ENCODE measurements at regions not wholly inside any gene's neighbourhood (a gene's known extent, or its start where the extent isn't known, plus 50 kb on each side); places are given as distances from the start of the nearest gene placed in this dataset.

GRCh38 chr2:195356920-195357440 is 300.0 kb upstream of the SLC39A10 start:
- Histone ChIP-seq H3K27ac (no peak overlapping the region), H3K36me3 (no peaks in the 10 kb centered on the region), H3K4me3 (no peak overlapping the region), H3K4me1 (ENCODE audit: control insufficient read depth in 1 of 2, low read depth in 2 of 2) (no peaks in the 10 kb centered on the region), H3K9me3 (no peaks in the 10 kb centered on the region), H3K27me3 (replicated peaks; ENCODE audit: insufficient read depth) (no peaks in the 10 kb centered on the region)
- DNase-seq (ENCODE audit: low spot score) (no peak), ATAC-seq (ENCODE audit: insufficient number of reproducible peaks, low FRiP score, low read depth) (no peak)
- TF ChIP-seq CTCF (IDR thresholded peaks at IDR 0.05): no peak

- ATAC-seq (ENCODE audit: insufficient number of reproducible peaks, low FRiP score, low read depth): no peak
- H3K27ac ChIP-seq: no peak overlapping the region
- no peak overlapping the region for H3K4me3 ChIP-seq
- no peak for TF ChIP-seq CTCF (IDR thresholded peaks at IDR 0.05)
- no peaks in the 10 kb centered on the region for H3K4me1 ChIP-seq (ENCODE audit: control insufficient read depth in 1 of 2, low read depth in 2 of 2)
- H3K36me3 ChIP-seq: no peaks in the 10 kb centered on the region
- no peaks in the 10 kb centered on the region for H3K9me3 ChIP-seq
- H3K27me3 ChIP-seq (replicated peaks; ENCODE audit: insufficient read depth): no peaks in the 10 kb centered on the region
- DNase-seq (ENCODE audit: low spot score): no peak
Observed at GRCh38 chr2:195356026-195356425, 301.0 kb upstream of the SLC39A10 start.

GRCh38 chr2:195352581-195352980 is 304.4 kb upstream of the SLC39A10 start:
- Histone ChIP-seq H3K4me3 (no peak overlapping the region), H3K9me3 (no peaks in the 10 kb centered on the region), H3K27me3 (replicated peaks; ENCODE audit: insufficient read depth) (no peaks in the 10 kb centered on the region), H3K27ac (no peak overlapping the region), H3K36me3 (no peaks in the 10 kb centered on the region), H3K4me1 (ENCODE audit: control insufficient read depth in 1 of 2, low read depth in 2 of 2) (no peaks in the 10 kb centered on the region)
- DNase-seq (ENCODE audit: low spot score) (no peak), ATAC-seq (ENCODE audit: insufficient number of reproducible peaks, low FRiP score, low read depth) (no peak)
- no peak for TF ChIP-seq CTCF (IDR thresholded peaks at IDR 0.05)

GRCh38 chr2:195343942-195344530 is 313.0 kb upstream of the SLC39A10 start:
- H3K4me3 ChIP-seq: no peak overlapping the region
- no peak for TF ChIP-seq CTCF (IDR thresholded peaks at IDR 0.05)
- DNase-seq (ENCODE audit: low spot score) (no peak), ATAC-seq (ENCODE audit: insufficient number of reproducible peaks, low FRiP score, low read depth) (no peak)
- H3K9me3 ChIP-seq: no peaks in the 10 kb centered on the region
- H3K4me1 ChIP-seq (ENCODE audit: control insufficient read depth in 1 of 2, low read depth in 2 of 2): no peaks in the 10 kb centered on the region
- H3K27me3 ChIP-seq (replicated peaks; ENCODE audit: insufficient read depth): no peaks in the 10 kb centered on the region
- H3K36me3 ChIP-seq: no peaks in the 10 kb centered on the region
- H3K27ac ChIP-seq: no peak overlapping the region

- Histone ChIP-seq H3K9me3 (no peaks in the 10 kb centered on the region), H3K4me3 (no peak overlapping the region), H3K27ac (no peak overlapping the region), H3K36me3 (no peaks in the 10 kb centered on the region), H3K27me3 (replicated peaks; ENCODE audit: insufficient read depth) (no peaks in the 10 kb centered on the region), H3K4me1 (ENCODE audit: control insufficient read depth in 1 of 2, low read depth in 2 of 2) (no peaks in the 10 kb centered on the region)
- no peak for TF ChIP-seq CTCF (IDR thresholded peaks at IDR 0.05)
- no peak for ATAC-seq (ENCODE audit: insufficient number of reproducible peaks, low FRiP score, low read depth)
- DNase-seq (ENCODE audit: low spot score): no peak
Observed at GRCh38 chr2:195343540-195343939, 313.5 kb upstream of the SLC39A10 start.

Measured in thoracic aorta (tissue), 2 donors.